ENCODE measurements at regions not wholly inside any gene's neighbourhood (a gene's known extent, or its start where the extent isn't known, plus 50 kb on each side); places are given as distances from the start of the nearest gene placed in this dataset.

DNA sequence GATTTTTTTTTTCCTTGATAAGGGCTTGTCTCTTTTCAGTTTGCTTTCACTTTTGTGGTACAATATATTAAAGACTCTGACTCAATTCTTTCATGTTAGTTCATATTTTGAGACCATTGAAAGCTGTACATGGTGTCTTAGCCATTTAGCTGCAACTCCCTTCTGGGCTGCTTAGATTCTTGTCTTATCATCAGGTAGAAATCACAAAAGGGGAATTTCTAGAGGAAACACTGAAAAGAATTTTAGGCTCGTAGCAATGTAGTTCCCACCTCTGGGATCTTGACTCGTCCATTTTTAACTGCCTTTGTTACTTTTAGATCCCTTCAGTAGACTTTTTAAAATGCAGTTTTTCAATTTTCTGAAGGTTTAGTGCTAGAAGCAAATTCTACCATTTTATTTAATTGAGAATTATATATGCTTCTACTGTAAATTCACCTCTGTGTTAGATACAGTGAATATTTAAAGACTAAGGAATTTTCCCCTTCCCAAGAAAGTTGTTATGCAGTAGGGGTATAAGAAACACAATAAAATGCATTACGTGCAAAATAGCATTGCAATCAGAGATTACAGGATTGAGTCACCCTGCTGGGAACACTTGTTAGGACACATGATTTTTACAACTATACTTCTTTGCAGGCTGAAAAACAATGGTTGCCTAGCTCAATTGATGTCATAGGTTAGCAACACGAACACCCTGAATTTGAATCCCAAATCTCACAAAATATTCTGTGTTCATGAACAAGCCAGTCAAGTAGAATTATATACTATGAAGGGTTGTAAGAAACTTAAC is 772.7 kb downstream of the PDCD6IP start:
- Histone ChIP-seq H3K36me3 (no peaks in the 10 kb centered on the region), H3K4me3 (replicated peaks in 1 of 3) (no peak overlapping the region), H3K27ac (no peak overlapping the region), H3K9me3 (no peaks in the 10 kb centered on the region), H3K27me3 (no peaks in the 10 kb centered on the region), H3K4me1 (no peaks in the 10 kb centered on the region)
- WGBS, 2 donors, result 53 to 55% methylated on average over 4 of the region's 4 CpGs
- DNase-seq, result no peak
- intact Hi-C loops (cut with DNase I), result no loop called here
- TF ChIP-seq POLR2A (IDR thresholded peaks at IDR 0.05), result no peak
- TF ChIP-seq, protein P1, sequence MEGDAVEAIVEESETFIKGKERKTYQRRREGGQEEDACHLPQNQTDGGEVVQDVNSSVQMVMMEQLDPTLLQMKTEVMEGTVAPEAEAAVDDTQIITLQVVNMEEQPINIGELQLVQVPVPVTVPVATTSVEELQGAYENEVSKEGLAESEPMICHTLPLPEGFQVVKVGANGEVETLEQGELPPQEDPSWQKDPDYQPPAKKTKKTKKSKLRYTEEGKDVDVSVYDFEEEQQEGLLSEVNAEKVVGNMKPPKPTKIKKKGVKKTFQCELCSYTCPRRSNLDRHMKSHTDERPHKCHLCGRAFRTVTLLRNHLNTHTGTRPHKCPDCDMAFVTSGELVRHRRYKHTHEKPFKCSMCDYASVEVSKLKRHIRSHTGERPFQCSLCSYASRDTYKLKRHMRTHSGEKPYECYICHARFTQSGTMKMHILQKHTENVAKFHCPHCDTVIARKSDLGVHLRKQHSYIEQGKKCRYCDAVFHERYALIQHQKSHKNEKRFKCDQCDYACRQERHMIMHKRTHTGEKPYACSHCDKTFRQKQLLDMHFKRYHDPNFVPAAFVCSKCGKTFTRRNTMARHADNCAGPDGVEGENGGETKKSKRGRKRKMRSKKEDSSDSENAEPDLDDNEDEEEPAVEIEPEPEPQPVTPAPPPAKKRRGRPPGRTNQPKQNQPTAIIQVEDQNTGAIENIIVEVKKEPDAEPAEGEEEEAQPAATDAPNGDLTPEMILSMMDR (IDR thresholded peaks at IDR 0.05), result no peak

DNA sequence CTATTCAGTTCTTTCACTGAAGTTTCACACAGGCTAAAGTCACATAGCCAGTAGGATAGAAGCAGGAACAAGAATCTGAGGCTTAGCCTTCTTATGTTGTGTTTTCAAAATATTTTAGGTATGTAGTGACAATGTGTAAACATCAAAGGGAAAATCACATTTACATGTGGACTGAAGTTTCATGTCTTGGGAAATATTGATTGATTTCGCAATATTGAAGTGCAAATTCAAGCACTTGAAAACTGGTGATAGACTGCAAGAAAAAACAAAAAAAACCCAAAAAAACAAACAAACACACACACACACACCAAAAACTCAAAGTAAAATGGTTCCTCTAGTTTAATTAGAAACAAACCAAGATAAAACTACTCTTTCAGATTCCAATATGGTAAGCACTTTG is 773.3 kb downstream of the PDCD6IP start:
- H3K4me1 ChIP-seq, result no peaks in the 10 kb centered on the region
- no peak for DNase-seq
- H3K4me3 ChIP-seq (replicated peaks in 1 of 3), result no peak overlapping the region
- H3K27ac ChIP-seq, result no peak overlapping the region
- TF ChIP-seq, protein P1 (IDR thresholded peaks at IDR 0.05), result no peak
- TF ChIP-seq POLR2A (IDR thresholded peaks at IDR 0.05), result no peak
- no peaks in the 10 kb centered on the region for H3K27me3 ChIP-seq
- H3K36me3 ChIP-seq, result no peaks in the 10 kb centered on the region
- no peaks in the 10 kb centered on the region for H3K9me3 ChIP-seq
- 96 to 98% methylated on average over 1 of the region's 1 CpG for WGBS, 2 donors
- intact Hi-C loops (cut with DNase I), result no loop called here

DNA sequence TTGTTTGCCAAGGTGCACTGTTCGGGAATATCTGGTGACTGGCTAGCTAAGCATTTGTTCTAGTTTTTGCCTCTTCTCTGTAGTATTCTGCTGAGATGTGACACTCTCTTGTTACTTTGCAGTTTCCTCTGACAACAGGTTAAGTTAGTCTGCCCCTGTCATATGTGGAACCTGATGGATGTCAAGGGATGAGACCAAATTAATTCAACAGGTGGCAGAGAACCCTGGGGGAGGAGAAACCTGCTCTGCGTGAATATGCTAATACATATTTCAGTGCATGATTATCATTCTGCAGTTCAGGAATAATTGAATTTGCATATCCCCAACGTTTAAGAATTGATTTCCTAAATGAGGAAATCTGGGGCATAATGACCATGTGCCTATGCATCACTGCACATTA is 777.3 kb downstream of the PDCD6IP start:
- Histone ChIP-seq H3K9me3 (no peaks in the 10 kb centered on the region), H3K27me3 (no peaks in the 10 kb centered on the region), H3K4me3 (replicated peaks in 1 of 3) (no peak overlapping the region), H3K4me1 (no peaks in the 10 kb centered on the region), H3K36me3 (no peaks in the 10 kb centered on the region), H3K27ac (no peak overlapping the region)
- intact Hi-C loops (cut with DNase I), result no loop called here
- TF ChIP-seq, protein P1 (IDR thresholded peaks at IDR 0.05), result no peak
- TF ChIP-seq POLR2A (IDR thresholded peaks at IDR 0.05), result no peak
- 55 to 64% methylated on average over 3 of the region's 3 CpGs for WGBS, 2 donors
- DNase-seq, result no peak

DNA sequence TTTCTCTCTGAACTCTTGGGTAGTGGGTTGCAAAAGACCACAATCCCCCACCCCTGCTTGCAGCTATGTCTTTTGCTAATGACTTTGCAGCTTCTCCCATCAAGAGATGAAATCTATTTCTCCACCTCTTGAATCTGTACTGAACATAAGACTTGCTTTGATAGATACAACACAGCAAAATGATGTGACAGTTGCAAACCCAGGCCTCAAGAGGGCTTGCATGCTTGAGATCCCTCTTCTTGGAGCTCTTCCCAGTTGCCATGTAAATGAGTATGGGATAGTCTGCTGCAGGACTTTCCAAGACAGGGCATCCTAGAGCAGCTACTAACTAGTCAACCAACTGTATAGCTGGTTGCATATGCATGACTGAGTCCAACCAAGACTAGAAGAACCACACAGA is 783.6 kb downstream of the PDCD6IP start:
- DNase-seq, result no peak
- TF ChIP-seq, protein P1 (IDR thresholded peaks at IDR 0.05), result no peak
- TF ChIP-seq POLR2A (IDR thresholded peaks at IDR 0.05), result no peak
- Histone ChIP-seq H3K27ac (no peak overlapping the region), H3K27me3 (no peaks in the 10 kb centered on the region), H3K4me3 (replicated peaks in 1 of 3) (no peak overlapping the region), H3K4me1 (no peaks in the 10 kb centered on the region), H3K36me3 (no peaks in the 10 kb centered on the region), H3K9me3 (no peaks in the 10 kb centered on the region)
- intact Hi-C loops (cut with DNase I), result no loop called here

DNA sequence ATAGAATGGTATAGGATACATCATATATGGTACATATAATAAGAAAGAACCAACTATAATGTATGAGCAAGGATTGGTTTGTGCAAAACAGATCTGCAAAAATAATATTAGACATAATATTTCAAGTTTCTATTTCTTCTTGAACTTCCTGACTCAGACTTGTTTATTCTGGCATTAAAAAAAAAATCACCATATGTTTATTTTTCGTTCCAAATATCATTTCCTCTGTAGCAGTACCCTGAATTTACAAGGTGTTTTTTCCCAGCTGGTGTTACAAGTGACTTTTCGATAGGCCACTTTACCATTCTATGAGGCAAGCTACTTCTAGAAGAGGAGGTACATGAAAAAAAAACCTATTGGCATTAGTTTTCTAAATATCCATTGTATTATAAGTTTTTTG is 785.0 kb downstream of the PDCD6IP start:
- TF ChIP-seq, protein P1 (IDR thresholded peaks at IDR 0.05), result no peak
- TF ChIP-seq POLR2A (IDR thresholded peaks at IDR 0.05), result no peak
- H3K27me3 ChIP-seq, result no peaks in the 10 kb centered on the region
- intact Hi-C loops (cut with DNase I), result no loop called here
- H3K27ac ChIP-seq, result no peak overlapping the region
- no peaks in the 10 kb centered on the region for H3K4me1 ChIP-seq
- no peak overlapping the region for H3K4me3 ChIP-seq (replicated peaks in 1 of 3)
- no peaks in the 10 kb centered on the region for H3K9me3 ChIP-seq
- WGBS, 2 donors, result 52 to 59% methylated on average over 2 of the region's 2 CpGs
- no peak for DNase-seq
- H3K36me3 ChIP-seq, result no peaks in the 10 kb centered on the region
